Thymus (tissue), 11 donors: ENCODE measurements at regions not wholly inside any gene's neighbourhood (a gene's known extent, or its start where the extent isn't known, plus 50 kb on each side); places are given as distances from the start of the nearest gene placed in this dataset.
A peak's percentile ranks its signal among the peaks of the same experiment; 100 is the strongest.

Experiments
- DNase-seq, 9 donors: peaks; one replicate each; pipeline ENCODE4 v3.0.0-alpha.2; 2013; ENCODE audit warnings: low spot score in 9 of 9, low read depth in 6 of 9, missing footprints in 1 of 9
- H3K27ac ChIP-seq, 2 donors: one replicate each; pipeline ENCODE4 v1.5.1; 2013; ENCODE audit warnings: control low read depth in 1 of 2, low read depth in 1 of 2, low read length in 1 of 2, mild to moderate bottlenecking in 1 of 2, moderate library complexity in 1 of 2
- H3K27me3 ChIP-seq, 2 donors: one replicate each; pipeline ENCODE4 v1.5.1; 2013; ENCODE audit warnings: low read length in 1 of 2; ENCODE audit not compliant: control insufficient read depth in 2 of 2, insufficient read depth in 1 of 2
- H3K36me3 ChIP-seq, 2 donors: one replicate each; pipeline ENCODE4 v1.5.1; 2013; ENCODE audit warnings: low read length in 1 of 2, mild to moderate bottlenecking in 1 of 2, moderate library complexity in 1 of 2; ENCODE audit not compliant: control insufficient read depth in 2 of 2, insufficient read depth in 2 of 2
- H3K4me1 ChIP-seq, 2 donors: one replicate each; pipeline ENCODE4 v1.5.1; 2013; ENCODE audit warnings: low read length in 2 of 2; ENCODE audit not compliant: control insufficient read depth in 2 of 2, insufficient read depth in 2 of 2
- H3K4me3 ChIP-seq, 2 donors: one replicate each; pipeline ENCODE4 v1.5.1; 2013; ENCODE audit warnings: low read length in 2 of 2, control low read depth in 1 of 2, mild to moderate bottlenecking in 1 of 2
- H3K9me3 ChIP-seq, 2 donors: one replicate each; pipeline ENCODE4 v1.5.1; 2013; ENCODE audit warnings: low read length in 1 of 2, mild to moderate bottlenecking in 1 of 2; ENCODE audit not compliant: control insufficient read depth in 2 of 2, insufficient read depth in 1 of 2
- WGBS: extraction: QIAGEN DNeasy Blood & Tissue Kit; methylation state at CpG from one replicate; pipeline ENCODE4 v1.1.7; 2013; 5-methylcytosine and 5-hydroxymethylcytosine counted together
- donor health status: healthy.

- DNase-seq: no peak
- H3K27me3 ChIP-seq: peaks cover 0 to 2% of the 10 kb centered on the region in 2 donors
- H3K36me3 ChIP-seq: no peaks in the 10 kb centered on the region
- H3K4me1 ChIP-seq: no peaks in the 10 kb centered on the region
- WGBS: 98% methylated on average over 5 of the region's 5 CpGs
- H3K9me3 ChIP-seq: no peaks in the 10 kb centered on the region
- H3K27ac ChIP-seq: no peak overlapping the region
- H3K4me3 ChIP-seq: no peak overlapping the region
These were observed 132.5 kb upstream of the SLC45A1 start for GRCh38 chr1:8185400-8185799.

GRCh38 chr1:8184301-8184700, 133.6 kb upstream of the SLC45A1 start:
- Histone ChIP-seq H3K27me3 (peaks cover 0 to 2% of the 10 kb centered on the region in 2 donors), H3K4me1 (no peaks in the 10 kb centered on the region), H3K27ac (no peak overlapping the region), H3K4me3 (no peak overlapping the region), H3K36me3 (no peaks in the 10 kb centered on the region), H3K9me3 (no peaks in the 10 kb centered on the region)
- WGBS: 94% methylated on average over 3 of the region's 3 CpGs
- DNase-seq: no peak

- H3K9me3 ChIP-seq: no peaks in the 10 kb centered on the region
- no peaks in the 10 kb centered on the region for H3K4me1 ChIP-seq
- no peak overlapping the region for H3K27ac ChIP-seq
- no peak for DNase-seq
- 86% methylated on average over 12 of the region's 12 CpGs for WGBS
- no peak overlapping the region for H3K4me3 ChIP-seq
- H3K27me3 ChIP-seq: peaks cover 0 to 2% of the 10 kb centered on the region in 2 donors
- H3K36me3 ChIP-seq: no peaks in the 10 kb centered on the region
These were observed 135.7 kb upstream of the SLC45A1 start for GRCh38 chr1:8182034-8182761.

- H3K9me3 ChIP-seq: no peaks in the 10 kb centered on the region
- H3K4me1 ChIP-seq: no peaks in the 10 kb centered on the region
- no peaks in the 10 kb centered on the region for H3K27me3 ChIP-seq
- H3K4me3 ChIP-seq: no peak overlapping the region
- H3K27ac ChIP-seq: no peak overlapping the region
- H3K36me3 ChIP-seq: no peaks in the 10 kb centered on the region
- DNase-seq: no peak
- WGBS: 96% methylated on average over 1 of the region's 1 CpG
These were observed 138.7 kb upstream of the SLC45A1 start for GRCh38 chr1:8179132-8179793.

GRCh38 chr1:8176279-8176678, 141.6 kb upstream of the SLC45A1 start:
- H3K36me3 ChIP-seq: no peaks in the 10 kb centered on the region
- H3K9me3 ChIP-seq: no peaks in the 10 kb centered on the region
- H3K4me3 ChIP-seq: no peak overlapping the region
- DNase-seq: no peak
- no peaks in the 10 kb centered on the region for H3K4me1 ChIP-seq
- no peak overlapping the region for H3K27ac ChIP-seq
- no peaks in the 10 kb centered on the region for H3K27me3 ChIP-seq
- 85% methylated on average over 3 of the region's 3 CpGs for WGBS

- 91% methylated on average over 5 of the region's 5 CpGs for WGBS
- Histone ChIP-seq H3K27ac (no peak overlapping the region), H3K27me3 (no peaks in the 10 kb centered on the region), H3K4me1 (peaks cover 5 to 6% of the 10 kb centered on the region in 2 donors), H3K9me3 (no peaks in the 10 kb centered on the region), H3K36me3 (no peaks in the 10 kb centered on the region), H3K4me3 (no peak overlapping the region)
- DNase-seq: no peak
These were observed 143.1 kb upstream of the SLC45A1 start for GRCh38 chr1:8174807-8175206.

GRCh38 chr1:8171751-8172464, 145.8 kb upstream of the ERRFI1 start:
- no peaks in the 10 kb centered on the region for H3K27me3 ChIP-seq

GRCh38 chr1:8170059-8170835, 144.1 kb upstream of the ERRFI1 start:
- Histone ChIP-seq H3K9me3 (no peaks in the 10 kb centered on the region), H3K4me3 (no peak overlapping the region), H3K27ac (peak overlapping the region; percentile 61 to 62), H3K36me3 (no peaks in the 10 kb centered on the region), H3K27me3 (no peaks in the 10 kb centered on the region), H3K4me1 (peaks cover 12 to 24% of the 10 kb centered on the region in 2 donors)
- DNase-seq: no peak
- WGBS: 93% methylated on average over 13 of the region's 13 CpGs

More at GRCh38 chr1:8171751-8172464, 145.8 kb upstream of the ERRFI1 start:
- 98% methylated on average over 14 of the region's 14 CpGs for WGBS
- H3K4me1 ChIP-seq: peaks cover 11 to 18% of the 10 kb centered on the region in 2 donors
- H3K27ac ChIP-seq: no peak overlapping the region
- no peaks in the 10 kb centered on the region for H3K36me3 ChIP-seq
- DNase-seq: no peak
- H3K4me3 ChIP-seq: no peak overlapping the region
- no peaks in the 10 kb centered on the region for H3K9me3 ChIP-seq
